GM18498 (cell line): ENCODE measurements at regions not wholly inside any gene's neighbourhood (a gene's known extent, or its start where the extent isn't known, plus 50 kb on each side); places are given as distances from the start of the nearest gene placed in this dataset.
"Not testable (repeated sequence)": the region's sequence is repeated elsewhere in the genome, so short reads cannot be mapped to it uniquely, and the experiment has no call there.

ENCODE experiments used
- ATAC-seq: cut with Tn5 transposase; IDR thresholded peaks from one replicate; pipeline ENCODE4 v1.9.1; 2021; ENCODE audit warnings: mild to moderate bottlenecking, moderate library complexity; ENCODE audit not compliant: unreplicated experiment

DNA sequence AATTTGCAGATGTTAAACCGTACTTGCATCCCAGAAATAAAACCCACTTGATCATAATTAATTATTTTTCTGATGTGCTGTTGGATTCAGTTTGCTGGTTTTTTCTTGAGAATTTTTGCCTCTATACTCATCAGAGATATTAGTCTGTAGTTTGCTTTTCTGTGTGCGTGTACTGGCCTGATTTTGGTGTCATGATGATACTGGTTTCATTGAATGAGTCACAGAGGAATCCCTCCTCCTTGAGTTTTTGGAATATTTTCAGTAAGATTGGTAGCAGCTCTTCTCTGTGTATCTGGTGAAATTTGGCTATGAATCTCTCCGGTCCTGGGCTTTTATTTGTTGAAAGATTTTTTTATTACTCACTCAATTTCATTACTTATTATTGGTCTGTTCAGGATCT lies 100.4 kb upstream of the PMCH start:
- ATAC-seq, result no peak

DNA sequence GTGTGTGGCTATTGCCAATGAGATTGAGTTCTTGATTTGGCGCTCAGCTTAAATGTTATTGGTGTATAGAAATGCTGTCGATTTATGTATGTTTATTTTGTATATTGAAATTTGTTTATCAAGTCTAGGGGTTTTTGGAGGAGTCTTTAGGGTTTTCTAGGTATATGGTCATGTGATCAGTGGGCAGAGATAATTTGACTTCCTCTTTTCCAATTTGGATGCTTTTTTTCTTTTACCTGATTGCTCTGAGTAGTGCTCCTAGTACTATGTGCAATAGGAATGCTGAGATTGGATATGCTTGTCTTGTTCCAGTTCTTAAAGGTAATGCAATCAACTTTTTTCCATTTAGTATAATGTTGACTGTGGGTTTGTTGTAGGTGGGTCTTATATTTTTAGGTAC lies 99.8 kb upstream of the PMCH start:
- no peak for ATAC-seq

DNA sequence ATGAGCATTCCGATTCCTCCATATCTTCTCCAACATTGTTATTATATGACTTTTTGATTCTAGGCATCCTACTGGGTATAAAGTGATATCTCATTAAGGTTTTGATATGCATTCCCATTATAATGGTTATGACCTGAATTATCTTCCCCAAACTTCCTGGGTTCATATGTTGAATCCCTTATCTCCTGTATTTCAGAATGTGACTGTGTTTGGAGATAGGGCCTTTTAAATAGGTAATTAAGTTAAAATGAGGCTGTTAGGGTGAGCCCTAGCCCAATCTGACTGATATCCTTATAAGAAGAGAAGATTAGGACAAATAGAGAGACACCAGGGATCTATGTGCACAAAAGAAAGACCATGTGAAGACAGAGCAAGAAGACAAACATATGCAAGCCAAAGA lies 96.9 kb upstream of the PMCH start:
- no peak for ATAC-seq

DNA sequence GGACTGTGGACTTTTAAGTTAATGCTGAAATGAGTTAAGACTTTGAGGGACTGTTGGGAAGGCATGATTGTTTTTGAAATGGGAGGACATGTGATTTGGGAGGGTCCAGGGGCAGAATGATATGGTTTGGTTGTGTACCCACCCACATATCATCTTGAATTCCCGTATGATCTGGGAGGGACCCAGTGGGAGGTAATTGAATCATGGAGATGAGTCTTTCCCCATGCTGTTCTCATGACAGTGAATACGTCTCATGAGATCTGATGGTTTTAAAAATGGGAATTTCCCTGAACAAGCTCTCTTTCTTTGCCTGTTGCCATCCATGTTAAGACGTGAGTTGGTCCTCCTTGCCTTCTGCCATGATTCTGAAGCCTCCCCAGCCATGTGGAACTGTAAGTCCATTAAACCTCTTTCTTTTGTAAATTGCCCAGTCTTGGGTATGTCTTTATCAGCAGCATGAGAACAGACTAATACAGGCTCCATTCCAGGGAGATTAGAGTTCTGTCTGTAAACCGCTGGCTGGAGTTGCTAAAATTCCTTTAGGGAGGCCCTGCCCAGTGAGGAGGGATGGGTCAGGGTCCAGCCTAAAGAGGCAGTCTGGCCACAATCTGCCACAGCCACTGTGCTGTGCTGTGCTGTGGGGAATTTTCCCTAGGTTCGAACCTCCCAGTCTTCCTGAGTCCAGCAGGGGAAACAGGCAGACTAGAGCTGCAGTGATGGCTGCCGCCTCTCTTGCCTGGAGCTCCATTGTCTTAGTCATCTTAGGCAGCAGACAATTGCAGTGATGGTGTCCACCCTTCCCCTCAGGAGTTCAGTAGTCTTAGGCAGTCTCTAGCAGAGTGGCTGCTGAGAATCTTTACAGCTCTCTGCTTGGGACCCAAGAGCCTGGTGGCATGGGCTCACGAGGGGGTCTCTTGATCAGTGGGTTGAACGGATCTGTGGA lies 94.1 kb upstream of the PMCH start:
- ATAC-seq, result not testable (repeated sequence)

DNA sequence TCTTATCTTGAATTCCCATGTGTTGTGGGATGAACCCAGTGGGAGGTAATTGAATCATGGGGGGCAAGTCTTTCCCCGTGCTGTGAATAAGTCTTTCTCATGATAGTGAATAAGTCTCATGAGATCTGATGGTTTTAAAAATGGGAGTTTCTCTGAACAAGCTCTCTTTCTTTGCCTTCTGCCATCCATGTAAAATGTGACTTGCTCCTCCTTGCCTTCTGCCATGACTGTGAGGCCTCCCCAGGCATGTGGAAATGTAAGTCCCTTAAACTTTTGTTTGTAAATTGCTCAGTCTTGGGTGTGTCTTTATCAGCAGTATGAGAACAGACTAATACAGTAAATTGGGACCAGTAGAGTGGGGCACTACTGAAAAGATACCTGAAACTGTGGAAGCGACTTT lies 92.1 kb upstream of the PMCH start:
- not testable (repeated sequence) for ATAC-seq

DNA sequence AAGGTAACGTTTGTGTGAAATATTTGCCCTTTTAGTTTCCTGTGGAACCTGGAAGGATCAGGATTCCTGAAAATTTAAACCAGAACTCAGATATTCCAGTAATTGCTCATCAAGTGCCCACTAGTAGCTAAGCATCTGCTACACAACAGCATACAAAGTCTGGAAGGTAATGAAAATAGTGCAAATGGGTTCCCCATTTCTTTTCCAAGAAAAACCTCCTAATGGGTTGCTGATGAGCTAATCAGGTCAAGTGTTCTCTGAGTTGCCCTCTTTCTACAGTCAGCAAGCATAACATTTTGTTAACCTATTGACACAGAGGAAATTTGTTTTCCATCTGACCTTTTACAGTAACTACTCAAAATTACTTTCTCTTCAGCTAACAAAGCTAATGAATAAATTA lies 83.6 kb upstream of the PMCH start:
- ATAC-seq, result no peak

DNA sequence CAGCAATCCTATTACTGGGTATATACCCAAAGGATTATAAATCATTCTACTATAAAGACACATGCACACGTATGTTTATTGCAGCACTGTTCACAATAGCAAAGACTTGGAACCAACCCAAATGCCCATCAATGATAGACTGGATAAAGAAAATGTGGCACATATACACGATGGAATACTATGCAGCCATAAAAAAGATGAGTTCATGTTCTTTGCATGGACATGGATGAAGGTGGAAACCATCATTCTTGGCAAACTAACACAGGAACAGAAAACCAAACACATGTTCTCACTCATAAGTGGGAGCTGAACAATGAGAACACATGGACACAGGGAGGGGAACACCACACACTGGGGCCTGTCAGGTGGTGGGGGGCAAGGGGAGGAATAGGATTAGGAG lies 58.1 kb upstream of the PMCH start:
- ATAC-seq, result not testable (repeated sequence)

DNA sequence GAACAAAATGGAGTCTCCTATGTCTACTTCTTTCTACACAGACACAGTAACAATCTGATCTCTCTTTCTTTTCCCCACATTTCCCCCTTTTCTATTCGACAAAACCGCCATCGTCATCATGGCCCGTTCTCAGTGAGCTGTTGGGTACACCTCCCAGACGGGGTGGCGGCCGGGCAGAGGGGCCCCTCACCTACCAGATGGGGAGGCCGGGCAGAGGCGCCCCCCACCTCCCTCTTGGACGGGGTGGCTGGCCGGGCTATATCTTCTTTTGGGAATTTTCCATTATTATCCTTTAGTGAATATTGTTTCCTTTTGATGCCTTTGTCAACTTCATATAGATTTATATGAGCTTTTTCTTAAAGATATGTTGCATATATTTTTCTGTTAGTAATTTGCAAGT lies 53.4 kb upstream of the PMCH start:
- not testable (repeated sequence) for ATAC-seq

DNA sequence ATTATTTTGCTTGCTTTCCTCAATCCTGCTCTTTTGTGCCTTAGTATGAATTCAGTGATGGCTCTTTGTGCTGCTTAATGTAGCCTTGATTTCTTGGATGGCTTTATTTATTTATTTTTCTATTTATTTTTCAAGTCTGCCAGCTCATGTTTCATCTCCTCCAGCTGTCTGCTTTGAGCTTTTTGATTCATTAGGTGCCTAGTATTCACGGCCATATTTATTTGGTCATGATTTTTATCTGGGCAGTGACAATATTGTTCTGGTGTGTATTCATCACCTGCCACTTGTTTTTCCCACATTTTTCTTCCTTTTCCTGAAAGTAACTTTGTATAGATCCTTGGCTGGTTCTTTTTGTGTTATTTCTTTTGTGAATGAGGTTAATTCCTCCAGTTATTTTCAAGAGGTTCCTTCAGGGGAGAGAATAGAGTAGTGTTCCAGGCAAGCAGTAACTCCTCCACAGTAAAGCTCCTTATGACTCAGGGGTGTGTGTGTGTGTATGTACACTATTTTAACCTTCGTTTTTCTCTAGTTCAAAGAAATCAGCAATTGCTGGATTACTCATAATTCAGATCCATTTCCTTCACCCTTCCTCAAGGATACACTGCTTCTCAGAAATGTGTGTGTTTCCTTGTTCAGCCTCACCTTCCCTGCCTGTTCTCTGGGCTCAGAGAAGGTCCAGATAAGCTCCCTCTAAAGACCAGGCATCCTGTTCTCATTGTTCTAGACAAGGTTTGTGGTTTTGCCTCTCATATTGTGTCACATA lies 51.6 kb upstream of the PMCH start:
- ATAC-seq, result no peak
